AG04449 (cell line): ENCODE measurements at regions not wholly inside any gene's neighbourhood (a gene's known extent, or its start where the extent isn't known, plus 50 kb on each side); places are given as distances from the start of the nearest gene placed in this dataset.
"Not testable (repeated sequence)": the region's sequence is repeated elsewhere in the genome, so short reads cannot be mapped to it uniquely, and the experiment has no call there.

Experiments
- CTCF ChIA-PET: fragments of 350-600 bp; formaldehyde crosslinking; extraction: SDS; loops from one replicate; lab custom pipeline; 2021; ENCODE audit warnings: antibody characterized with exemption; lab: Yijun Ruan, JAX
- POLR2A ChIA-PET: fragments of 400-600, 350-600 bp; formaldehyde crosslinking; extraction: SDS; loops from one replicate; lab custom pipeline; 2020; ENCODE audit warnings: antibody characterized with exemption, inconsistent platforms; lab: Yijun Ruan, JAX
- DNase-seq: peaks from one replicate; pipeline ENCODE4 v3.0.0-alpha.2; 2010; ENCODE audit warnings: low read depth, low spot score
- H3K4me3 ChIP-seq: 2 replicates; pipeline ENCODE4 v1.5.1; 2011; ENCODE audit warnings: low read depth, mild to moderate bottlenecking, control low read depth, low read length
- CTCF ChIP-seq: IDR thresholded peaks from one replicate; pipeline ENCODE4 v1.5.1; 2011; ENCODE audit warnings: mild to moderate bottlenecking, moderate library complexity, low read length, control low read depth, inconsistent platforms; ENCODE audit not compliant: insufficient read depth; ENCODE audit errors: missing control alignments

GRCh38 chr4:128635141-128635954 lies 174.2 kb upstream of the JADE1 start:
- POLR2A ChIA-PET = no interaction called here
- DNase-seq = no peak
- CTCF ChIA-PET = interaction anchor here (0.8 kb wide), 1 partner anchor 181 kb away, joined by 3 read pairs; no protein-coding TSS in a partner anchor
- no peak overlapping the region for H3K4me3 ChIP-seq
- TF ChIP-seq CTCF = no peak

GRCh38 chr4:128633067-128633466 lies 176.4 kb upstream of the JADE1 start:
- ChIA-PET POLR2A (no interaction called here), CTCF (no interaction called here)
- DNase-seq = no peak
- H3K4me3 ChIP-seq = no peak overlapping the region
- no peak for TF ChIP-seq CTCF

GRCh38 chr4:128630871-128631270 lies 178.6 kb upstream of the JADE1 start:
- POLR2A ChIA-PET = no interaction called here
- CTCF ChIA-PET = no interaction called here

GRCh38 chr4:128623508-128624215 lies 185.8 kb upstream of the JADE1 start:
- H3K4me3 ChIP-seq = no peak overlapping the region
- ChIA-PET POLR2A (no interaction called here), CTCF (no interaction called here)
- TF ChIP-seq CTCF = no peak
- no peak for DNase-seq

More at GRCh38 chr4:128630871-128631270, 178.6 kb upstream of the JADE1 start:
- no peak overlapping the region for H3K4me3 ChIP-seq
- DNase-seq = no peak
- no peak for TF ChIP-seq CTCF

GRCh38 chr4:128620279-128620965 lies 189.1 kb upstream of the JADE1 start:
- POLR2A ChIA-PET, CTCF ChIA-PET, DNase-seq: not testable (repeated sequence)

GRCh38 chr4:128615197-128615596 lies 194.3 kb upstream of the JADE1 start:
- DNase-seq = no peak
- CTCF ChIA-PET = no interaction called here
- no peak for TF ChIP-seq CTCF
- H3K4me3 ChIP-seq = no peak overlapping the region
- POLR2A ChIA-PET = no interaction called here

More at GRCh38 chr4:128620279-128620965, 189.1 kb upstream of the JADE1 start:
- not testable (repeated sequence) for H3K4me3 ChIP-seq
